Left ventricle myocardium inferior (tissue), 1 donor: ENCODE measurements at regions not wholly inside any gene's neighbourhood (a gene's known extent, or its start where the extent isn't known, plus 50 kb on each side); places are given as distances from the start of the nearest gene placed in this dataset.

Source experiments
- DNase-seq: peaks from one replicate; pipeline ENCODE4 v3.0.0-alpha.2; 2020
- H3K27ac ChIP-seq: fragments of 200-600 bp; replicated peaks from 2 replicates; pipeline ENCODE4 v1.8.0; 2021
- H3K27me3 ChIP-seq: fragments of 200-600 bp; 2 replicates; pipeline ENCODE4 v1.8.0; 2021; ENCODE audit warnings: low read depth
- H3K36me3 ChIP-seq: fragments of 200-600 bp; 2 replicates; pipeline ENCODE4 v1.8.0; 2021
- H3K4me1 ChIP-seq: fragments of 200-600 bp; 2 replicates; pipeline ENCODE4 v1.8.0; 2021
- H3K4me3 ChIP-seq: fragments of 200-600 bp; 2 replicates; pipeline ENCODE4 v1.8.0; 2021; ENCODE audit warnings: mild to moderate bottlenecking, moderate library complexity
- H3K9me3 ChIP-seq: fragments of 200-600 bp; replicated peaks from 2 replicates; pipeline ENCODE4 v1.8.0; 2021
- intact Hi-C: fragments of 100-400 bp; cut with micrococcal nuclease; formaldehyde crosslinking; loops from one replicate; pipeline ENCODE4 v1.11.0; 2022
- TF ChIP-seq, protein P1 (sequence below): fragments of 200-600 bp; IDR thresholded peaks from 2 replicates; pipeline ENCODE4 v1.8.0; 2021; ENCODE audit warnings: antibody characterized with exemption, mild to moderate bottlenecking, borderline replicate concordance
- donor health status: DM: no; HTN: yes; CAD: no; lungs with severe emphysema.

DNA sequence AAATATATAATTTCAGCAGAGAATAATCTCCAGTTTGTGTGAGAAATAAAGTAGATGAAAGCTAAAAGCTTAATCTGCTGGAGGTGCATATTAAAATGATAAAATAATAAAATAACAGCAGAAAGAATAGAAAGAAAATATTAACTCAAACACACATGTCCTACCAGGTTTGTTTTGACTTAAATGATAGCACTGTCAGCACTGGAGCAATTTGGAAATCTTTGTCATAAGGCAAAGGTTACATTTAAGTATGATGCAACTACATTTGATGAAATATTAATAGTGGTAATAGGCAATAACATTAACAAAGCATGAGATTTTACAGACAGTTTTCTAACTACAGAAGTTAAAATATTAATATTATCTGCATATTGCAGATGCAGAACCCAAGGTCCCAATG, 2380.1 kb downstream of the PCDH9 start:
- H3K27ac ChIP-seq = no peak overlapping the region
- DNase-seq = no peak
- H3K4me1 ChIP-seq = no peaks in the 10 kb centered on the region
- H3K27me3 ChIP-seq = no peaks in the 10 kb centered on the region
- intact Hi-C loops = no loop called here
- peaks cover 6% of the 10 kb centered on the region for H3K9me3 ChIP-seq
- TF ChIP-seq, protein P1, sequence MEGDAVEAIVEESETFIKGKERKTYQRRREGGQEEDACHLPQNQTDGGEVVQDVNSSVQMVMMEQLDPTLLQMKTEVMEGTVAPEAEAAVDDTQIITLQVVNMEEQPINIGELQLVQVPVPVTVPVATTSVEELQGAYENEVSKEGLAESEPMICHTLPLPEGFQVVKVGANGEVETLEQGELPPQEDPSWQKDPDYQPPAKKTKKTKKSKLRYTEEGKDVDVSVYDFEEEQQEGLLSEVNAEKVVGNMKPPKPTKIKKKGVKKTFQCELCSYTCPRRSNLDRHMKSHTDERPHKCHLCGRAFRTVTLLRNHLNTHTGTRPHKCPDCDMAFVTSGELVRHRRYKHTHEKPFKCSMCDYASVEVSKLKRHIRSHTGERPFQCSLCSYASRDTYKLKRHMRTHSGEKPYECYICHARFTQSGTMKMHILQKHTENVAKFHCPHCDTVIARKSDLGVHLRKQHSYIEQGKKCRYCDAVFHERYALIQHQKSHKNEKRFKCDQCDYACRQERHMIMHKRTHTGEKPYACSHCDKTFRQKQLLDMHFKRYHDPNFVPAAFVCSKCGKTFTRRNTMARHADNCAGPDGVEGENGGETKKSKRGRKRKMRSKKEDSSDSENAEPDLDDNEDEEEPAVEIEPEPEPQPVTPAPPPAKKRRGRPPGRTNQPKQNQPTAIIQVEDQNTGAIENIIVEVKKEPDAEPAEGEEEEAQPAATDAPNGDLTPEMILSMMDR = no peak
- no peak overlapping the region for H3K4me3 ChIP-seq
- no peaks in the 10 kb centered on the region for H3K36me3 ChIP-seq

DNA sequence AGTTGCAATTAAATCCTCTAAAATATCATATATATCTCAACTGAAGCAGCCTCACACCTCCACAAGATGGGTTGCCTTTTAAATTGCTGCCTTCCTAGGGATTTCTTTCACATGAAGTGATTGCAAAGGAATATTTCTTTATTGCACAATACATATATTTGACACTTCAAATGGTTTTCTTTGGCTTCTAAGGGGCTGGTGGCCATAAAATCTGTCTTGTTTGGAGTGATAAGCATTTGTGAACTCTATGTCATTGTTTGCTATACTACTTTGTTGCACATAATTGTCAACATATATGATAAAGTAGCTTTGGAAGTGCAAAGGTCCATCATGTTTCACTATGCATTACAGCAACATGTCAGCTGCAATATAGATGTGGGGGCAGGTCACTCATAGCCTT, 2380.9 kb downstream of the PCDH9 start:
- H3K27ac ChIP-seq = no peak overlapping the region
- no peaks in the 10 kb centered on the region for H3K4me1 ChIP-seq
- TF ChIP-seq, protein P1 = no peak
- H3K4me3 ChIP-seq = no peak overlapping the region
- H3K27me3 ChIP-seq = no peaks in the 10 kb centered on the region
- H3K9me3 ChIP-seq = no peaks in the 10 kb centered on the region
- intact Hi-C loops = no loop called here
- no peak for DNase-seq
- no peaks in the 10 kb centered on the region for H3K36me3 ChIP-seq

DNA sequence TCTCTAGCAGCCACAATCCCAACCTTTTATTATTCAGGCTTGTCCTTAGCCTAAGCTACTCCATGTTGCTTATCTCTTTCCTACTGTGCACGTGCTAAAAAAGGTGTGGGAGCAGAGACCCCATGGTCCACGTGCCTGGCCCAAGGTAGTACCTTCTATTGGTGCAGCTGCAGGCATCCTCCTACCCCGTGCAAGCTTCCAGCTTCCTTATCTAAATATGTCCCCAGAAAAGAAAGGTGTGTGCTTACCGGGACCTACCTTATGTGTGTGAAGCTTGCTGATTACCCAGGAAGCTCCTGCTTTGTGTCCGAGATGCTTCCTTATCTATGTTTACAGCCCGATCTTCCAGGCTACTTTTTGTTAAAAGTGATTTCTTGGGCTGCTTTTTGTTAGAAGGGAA, 2382.4 kb downstream of the PCDH9 start:
- no peaks in the 10 kb centered on the region for H3K36me3 ChIP-seq
- no peaks in the 10 kb centered on the region for H3K27me3 ChIP-seq
- no peak overlapping the region for H3K27ac ChIP-seq
- no peaks in the 10 kb centered on the region for H3K4me1 ChIP-seq
- TF ChIP-seq, protein P1 = no peak
- intact Hi-C loops = no loop called here
- no peaks in the 10 kb centered on the region for H3K9me3 ChIP-seq
- no peak for DNase-seq
- H3K4me3 ChIP-seq = no peak overlapping the region

DNA sequence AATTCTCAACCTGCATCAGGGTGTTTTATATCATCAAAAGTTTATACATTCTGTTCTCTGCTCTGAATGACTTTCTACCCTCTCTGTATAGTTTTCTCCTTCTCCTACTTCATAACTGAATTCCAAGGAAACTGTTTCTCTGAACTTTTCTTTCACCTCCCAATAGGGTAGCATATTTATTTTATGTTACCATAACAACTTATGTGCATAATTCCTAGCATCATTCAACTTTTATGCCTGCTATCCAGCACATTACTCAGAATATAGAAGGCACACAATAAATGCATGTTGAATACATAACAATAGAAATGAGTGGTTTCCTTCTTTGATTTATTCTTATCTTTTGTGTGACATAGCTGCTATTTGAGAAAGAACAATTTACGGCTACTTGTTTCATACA, 2385.0 kb downstream of the PCDH9 start:
- Histone ChIP-seq H3K27ac (no peak overlapping the region), H3K9me3 (no peaks in the 10 kb centered on the region), H3K4me1 (no peaks in the 10 kb centered on the region), H3K4me3 (no peak overlapping the region), H3K36me3 (no peaks in the 10 kb centered on the region), H3K27me3 (no peaks in the 10 kb centered on the region)
- no peak for DNase-seq
- TF ChIP-seq, protein P1 = no peak
- intact Hi-C loops = no loop called here

DNA sequence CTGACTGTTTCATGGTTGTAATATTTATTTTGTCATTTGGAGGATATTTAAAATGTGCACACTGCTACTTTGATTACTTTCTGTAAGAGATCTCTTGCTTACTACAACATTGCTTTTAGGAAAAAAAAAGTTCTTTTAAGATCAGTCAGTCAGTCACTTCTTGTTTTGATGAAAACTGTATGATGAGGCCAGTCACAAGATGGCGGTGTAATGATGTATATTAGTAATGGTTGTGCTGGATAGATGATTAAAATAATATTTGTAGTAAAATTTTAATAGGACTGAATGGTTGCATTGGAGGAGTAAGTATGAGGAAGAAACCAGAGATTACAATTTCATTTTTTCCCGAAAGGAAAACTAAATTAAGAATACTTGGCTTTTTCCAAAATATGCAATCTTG, 2411.1 kb downstream of the PCDH9 start:
- intact Hi-C loops = no loop called here
- Histone ChIP-seq H3K4me3 (no peak overlapping the region), H3K9me3 (peaks cover 3% of the 10 kb centered on the region), H3K4me1 (no peaks in the 10 kb centered on the region), H3K27me3 (no peaks in the 10 kb centered on the region), H3K36me3 (no peaks in the 10 kb centered on the region), H3K27ac (no peak overlapping the region)
- DNase-seq = no peak
- TF ChIP-seq, protein P1 = no peak

DNA sequence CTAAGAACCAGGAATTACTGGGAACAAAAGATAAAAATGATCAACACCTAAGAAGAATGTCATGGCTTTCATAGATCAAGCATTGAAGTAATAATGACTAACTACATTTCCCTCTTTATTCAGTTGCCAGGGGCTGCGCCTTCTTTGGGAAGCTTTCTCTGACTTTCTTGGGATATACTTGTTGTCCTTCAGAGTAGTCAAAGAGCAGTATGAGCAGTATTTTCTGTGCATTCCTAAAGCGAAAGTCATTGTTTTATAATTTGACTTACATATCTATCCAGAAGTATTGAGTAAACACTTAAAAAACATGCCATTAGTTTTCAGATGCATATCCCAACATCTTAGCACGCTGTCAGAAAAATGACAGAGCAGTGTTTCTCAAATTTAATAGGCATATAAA, 2412.4 kb downstream of the PCDH9 start:
- Histone ChIP-seq H3K4me1 (no peaks in the 10 kb centered on the region), H3K27ac (no peak overlapping the region), H3K4me3 (no peak overlapping the region), H3K36me3 (no peaks in the 10 kb centered on the region), H3K27me3 (no peaks in the 10 kb centered on the region), H3K9me3 (peaks cover 3% of the 10 kb centered on the region)
- no peak for DNase-seq
- intact Hi-C loops = no loop called here
- TF ChIP-seq, protein P1 = no peak
